ENCODE measurements at regions not wholly inside any gene's neighbourhood (a gene's known extent, or its start where the extent isn't known, plus 50 kb on each side); places are given as distances from the start of the nearest gene placed in this dataset.

DNA sequence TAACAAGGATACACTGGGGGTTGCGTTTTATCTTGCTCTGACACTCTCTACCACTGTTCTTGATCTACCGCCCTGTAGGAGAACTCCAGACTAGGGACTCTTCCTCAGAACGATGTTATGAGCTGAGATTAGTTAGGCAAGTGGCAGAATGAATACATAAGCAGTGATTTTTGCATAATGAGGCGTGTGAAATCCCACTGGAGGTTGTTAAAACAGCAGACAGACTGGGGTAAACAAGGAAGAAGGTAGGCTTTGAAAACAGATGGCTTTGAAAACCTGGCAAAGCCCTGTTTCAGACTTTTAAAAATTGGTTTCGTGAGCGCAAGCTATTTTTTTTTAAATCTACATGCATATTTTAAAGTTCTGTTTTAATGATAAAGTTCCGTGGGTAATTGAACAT lies 785.2 kb downstream of the TYW1 start:
- TF ChIP-seq, protein P1, sequence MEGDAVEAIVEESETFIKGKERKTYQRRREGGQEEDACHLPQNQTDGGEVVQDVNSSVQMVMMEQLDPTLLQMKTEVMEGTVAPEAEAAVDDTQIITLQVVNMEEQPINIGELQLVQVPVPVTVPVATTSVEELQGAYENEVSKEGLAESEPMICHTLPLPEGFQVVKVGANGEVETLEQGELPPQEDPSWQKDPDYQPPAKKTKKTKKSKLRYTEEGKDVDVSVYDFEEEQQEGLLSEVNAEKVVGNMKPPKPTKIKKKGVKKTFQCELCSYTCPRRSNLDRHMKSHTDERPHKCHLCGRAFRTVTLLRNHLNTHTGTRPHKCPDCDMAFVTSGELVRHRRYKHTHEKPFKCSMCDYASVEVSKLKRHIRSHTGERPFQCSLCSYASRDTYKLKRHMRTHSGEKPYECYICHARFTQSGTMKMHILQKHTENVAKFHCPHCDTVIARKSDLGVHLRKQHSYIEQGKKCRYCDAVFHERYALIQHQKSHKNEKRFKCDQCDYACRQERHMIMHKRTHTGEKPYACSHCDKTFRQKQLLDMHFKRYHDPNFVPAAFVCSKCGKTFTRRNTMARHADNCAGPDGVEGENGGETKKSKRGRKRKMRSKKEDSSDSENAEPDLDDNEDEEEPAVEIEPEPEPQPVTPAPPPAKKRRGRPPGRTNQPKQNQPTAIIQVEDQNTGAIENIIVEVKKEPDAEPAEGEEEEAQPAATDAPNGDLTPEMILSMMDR (IDR thresholded peaks at IDR 0.05; ENCODE audit: borderline replicate concordance, extremely low read depth, low read length, poor library complexity, severe bottlenecking): no peak
- no peak for TF ChIP-seq EZH2 (IDR thresholded peaks at IDR 0.05; ENCODE audit: borderline replicate concordance, low read depth, low read length, severe bottlenecking)

Data from DND-41 (cell line).